ENCODE measurements at regions not wholly inside any gene's neighbourhood (a gene's known extent, or its start where the extent isn't known, plus 50 kb on each side); places are given as distances from the start of the nearest gene placed in this dataset.
A peak's percentile ranks its signal among the peaks of the same experiment; 100 is the strongest.

DNA sequence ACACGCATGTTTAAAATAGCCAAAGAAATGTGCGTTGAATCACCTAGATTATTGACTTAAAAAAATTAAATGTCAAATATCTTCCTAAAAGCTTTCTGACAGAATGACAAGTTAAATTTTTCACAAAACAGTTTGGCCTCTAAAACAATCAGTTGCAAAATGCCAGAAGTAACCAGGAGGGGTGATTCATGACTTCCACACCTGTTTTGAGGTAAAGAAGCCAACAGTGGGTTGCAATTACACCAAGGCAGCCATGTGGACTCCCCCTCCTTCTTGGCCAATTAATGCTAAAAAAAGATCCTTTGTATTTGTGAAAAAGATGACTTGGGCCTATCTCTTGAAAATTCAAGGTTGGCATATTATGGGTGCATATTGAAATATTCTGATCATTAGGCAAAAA, 424.8 kb downstream of the CBLN4 start:
- no peaks in the 10 kb centered on the region for H4K20me1 ChIP-seq (ENCODE audit: control insufficient read depth, insufficient read depth)
- no peaks in the 10 kb centered on the region for H3K79me2 ChIP-seq (ENCODE audit: control insufficient read depth, insufficient read depth, low read length)
- intact Hi-C loops (cut with micrococcal nuclease; ENCODE audit: unreplicated experiment), result no loop called here
- H3K4me3 ChIP-seq, result no peak overlapping the region
- ATAC-seq (no peak), DNase-seq (ENCODE audit: low read depth, low spot score) (no peak), FAIRE-seq (no peak)
- SMC1A ChIA-PET (ENCODE audit: uncharacterized antibody, unreplicated experiment), result interaction anchor here (0.8 to 1.8 kb wide), 2 partner anchors 10 to 55 kb away, joined by 3 read pairs; no protein-coding TSS in a partner anchor
- no TSS peak for BruUV-seq (replicated peaks)
- no peak overlapping the region for H3K4me2 ChIP-seq (ENCODE audit: control insufficient read depth, insufficient read depth)
- no peaks in the 10 kb centered on the region for H3K36me3 ChIP-seq (ENCODE audit: control insufficient read depth in 2 of 2, insufficient read depth in 2 of 2, low read length in 1 of 2)
- in situ Hi-C loops (cut with MboI), result no loop called here
- TF ChIP-seq PML (IDR thresholded peaks at IDR 0.05; ENCODE audit: low read length) (no peak), MTA3 (IDR thresholded peaks at IDR 0.05; ENCODE audit: borderline replicate concordance, low read length) (no peak), SMAD5 (IDR thresholded peaks at IDR 0.05; ENCODE audit: low read depth) (no peak), LARP7 (IDR thresholded peaks at IDR 0.05) (no peak), RFX5 (IDR thresholded peaks at IDR 0.05; ENCODE audit: low read depth, low read length) (no peak)
- CTCF ChIA-PET, result no interaction called here
- no peaks in the 10 kb centered on the region; the same call in 2 of the 3 replicates for H3K9me3 ChIP-seq (replicated peaks; ENCODE audit: control insufficient read depth, insufficient read depth, low read length)
- POLR2A ChIA-PET, result no interaction called here
- no peaks in the 10 kb centered on the region for H3K27me3 ChIP-seq (replicated peaks in 1 of 2; ENCODE audit: control insufficient read depth in 2 of 2, insufficient read depth in 2 of 2, low read length in 1 of 2)
- WGBS (ENCODE audit: insufficient coverage, insufficient replicate concordance, low lambda C conversion rate, missing lambda C conversion rate), result 55% methylated on average over 2 of the region's 2 CpGs
- H3K4me1 ChIP-seq (ENCODE audit: control insufficient read depth, insufficient read depth, low read length), result no peaks in the 10 kb centered on the region
- H2AFZ ChIP-seq (ENCODE audit: control insufficient read depth, low read depth, low read length), result no peak overlapping the region
- no peak overlapping the region for H3K27ac ChIP-seq (ENCODE audit: control insufficient read depth, insufficient read depth)
- no peak overlapping the region for H3K9ac ChIP-seq (ENCODE audit: control insufficient read depth, insufficient read depth, low read length)
- RAD21 ChIA-PET (ENCODE audit: unreplicated experiment), result no interaction called here

DNA sequence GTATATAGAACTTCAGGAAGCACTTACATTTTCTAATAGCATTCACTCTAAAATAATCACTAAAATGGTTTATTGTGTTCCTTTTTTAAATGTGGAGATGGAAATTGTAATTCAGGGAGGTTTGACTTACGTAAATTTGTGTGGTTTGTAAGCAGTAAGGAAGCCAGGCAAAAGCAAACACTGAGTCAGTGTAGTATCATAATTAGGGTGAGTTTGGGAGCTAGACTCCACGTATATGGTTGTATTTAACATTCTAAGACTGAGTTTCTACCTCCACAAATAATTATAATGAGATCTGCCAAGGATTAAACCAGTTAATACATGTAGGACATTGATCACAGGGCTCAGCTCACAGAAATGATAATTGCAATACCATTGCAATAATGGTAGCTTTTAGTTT, 425.5 kb downstream of the CBLN4 start:
- Histone ChIP-seq H3K36me3 (ENCODE audit: control insufficient read depth in 2 of 2, insufficient read depth in 2 of 2, low read length in 1 of 2) (no peaks in the 10 kb centered on the region), H3K4me3 (no peak overlapping the region), H3K4me2 (ENCODE audit: control insufficient read depth, insufficient read depth) (no peak overlapping the region), H3K79me2 (ENCODE audit: control insufficient read depth, insufficient read depth, low read length) (no peaks in the 10 kb centered on the region), H3K27me3 (replicated peaks in 1 of 2; ENCODE audit: control insufficient read depth in 2 of 2, insufficient read depth in 2 of 2, low read length in 1 of 2) (no peaks in the 10 kb centered on the region), H3K9ac (ENCODE audit: control insufficient read depth, insufficient read depth, low read length) (no peak overlapping the region), H3K4me1 (ENCODE audit: control insufficient read depth, insufficient read depth, low read length) (no peaks in the 10 kb centered on the region), H3K27ac (ENCODE audit: control insufficient read depth, insufficient read depth) (no peak overlapping the region), H3K9me3 (replicated peaks; ENCODE audit: control insufficient read depth, insufficient read depth, low read length) (no peaks in the 10 kb centered on the region; the same call in 2 of the 3 replicates), H4K20me1 (ENCODE audit: control insufficient read depth, insufficient read depth) (no peaks in the 10 kb centered on the region), H2AFZ (ENCODE audit: control insufficient read depth, low read depth, low read length) (no peak overlapping the region)
- FAIRE-seq (no peak), DNase-seq (ENCODE audit: low read depth, low spot score) (no peak), ATAC-seq (no peak)
- CTCF ChIA-PET, result no interaction called here
- intact Hi-C loops (cut with micrococcal nuclease; ENCODE audit: unreplicated experiment) (no loop called here), in situ Hi-C loops (cut with MboI) (no loop called here)
- RAD21 ChIA-PET (ENCODE audit: unreplicated experiment), result no interaction called here
- no TSS peak for BruUV-seq (replicated peaks)
- TF ChIP-seq YY1 (IDR thresholded peaks at IDR 0.05; ENCODE audit: low read depth, low read length) (no peak), ETV6 (conservative IDR thresholded peaks at IDR 0.05 in 1 of 2, IDR thresholded peaks at IDR 0.05 in 1 of 2; ENCODE audit: borderline replicate concordance in 1 of 2, low read depth in 1 of 2) (peak in 1 of 2 experiments; percentile 35; a peak in 1 of 4 replicates), LARP7 (IDR thresholded peaks at IDR 0.05) (no peak)
- POLR2A ChIA-PET, result no interaction called here
- 0% methylated on average over 2 of the region's 2 CpGs for WGBS (ENCODE audit: insufficient coverage, insufficient replicate concordance, low lambda C conversion rate, missing lambda C conversion rate)
- SMC1A ChIA-PET (ENCODE audit: uncharacterized antibody, unreplicated experiment), result interaction anchor here (0.8 to 1.8 kb wide), 3 partner anchors 11 to 599 kb away, joined by 3 read pairs; no protein-coding TSS in a partner anchor

Data from GM12878 (cell line).